ENCODE measurements at regions not wholly inside any gene's neighbourhood (a gene's known extent, or its start where the extent isn't known, plus 50 kb on each side); places are given as distances from the start of the nearest gene placed in this dataset.
"Not testable (repeated sequence)": the region's sequence is repeated elsewhere in the genome, so short reads cannot be mapped to it uniquely, and the experiment has no call there.

GRCh38 chr7:17095931-17096330, 202.5 kb upstream of the AHR start:
- ChIA-PET POLR2A (no interaction called here), CTCF (interaction anchor here (1.4 kb wide), 1 partner anchor 23 kb away, joined by 3 read pairs; no protein-coding TSS in a partner anchor)

GRCh38 chr7:17097668-17098297, 200.7 kb upstream of the AHR start:
- H3K27me3 Mint-ChIP-seq: peaks cover 0 to 2% (median 0%) of the 10 kb centered on the region in 5 donors
- no peak overlapping the region for H3K4me3 ChIP-seq (ENCODE audit: low read length)
- no peaks in the 10 kb centered on the region for H3K9me3 ChIP-seq (ENCODE audit: control insufficient read depth in 2 of 3, low read length in 3 of 3)
- no peaks in the 10 kb centered on the region for H3K36me3 ChIP-seq (ENCODE audit: control insufficient read depth in 2 of 3, insufficient read depth in 3 of 3, low read length in 3 of 3)
- DNase-seq (no peak), ATAC-seq (no peak)
- CTCF ChIA-PET: no interaction called here
- intact Hi-C loops (cut with micrococcal nuclease): no loop called here
- peaks cover 0 to 6% (median 0%) of the 10 kb centered on the region in 11 donors for H3K9me3 Mint-ChIP-seq
- H3K36me3 Mint-ChIP-seq: no peaks in the 10 kb centered on the region
- no peak overlapping the region for H3K27ac Mint-ChIP-seq
- POLR2A ChIA-PET: no interaction called here
- no peak overlapping the region for H3K4me3 Mint-ChIP-seq
- H3K27me3 ChIP-seq (ENCODE audit: control insufficient read depth in 2 of 2, insufficient read depth in 2 of 2, low read length in 2 of 2): no peaks in the 10 kb centered on the region
- no peaks in the 10 kb centered on the region for H3K4me1 Mint-ChIP-seq
- H3K4me1 ChIP-seq (ENCODE audit: control insufficient read depth in 2 of 2, insufficient read depth in 2 of 2, low read length in 2 of 2): no peaks in the 10 kb centered on the region
- no peak overlapping the region for H3K27ac ChIP-seq (ENCODE audit: low read depth, low read length)

More at GRCh38 chr7:17095931-17096330, 202.5 kb upstream of the AHR start:
- H3K4me1 Mint-ChIP-seq: no peaks in the 10 kb centered on the region
- Histone ChIP-seq H3K27ac (ENCODE audit: low read depth, low read length) (no peak overlapping the region), H3K4me1 (ENCODE audit: control insufficient read depth in 2 of 2, insufficient read depth in 2 of 2, low read length in 2 of 2) (no peaks in the 10 kb centered on the region), H3K36me3 (ENCODE audit: control insufficient read depth in 2 of 3, insufficient read depth in 3 of 3, low read length in 3 of 3) (no peaks in the 10 kb centered on the region), H3K4me3 (ENCODE audit: low read length) (no peak overlapping the region), H3K27me3 (ENCODE audit: control insufficient read depth in 2 of 2, insufficient read depth in 2 of 2, low read length in 2 of 2) (no peaks in the 10 kb centered on the region), H3K9me3 (ENCODE audit: control insufficient read depth in 2 of 3, low read length in 3 of 3) (no peaks in the 10 kb centered on the region)
- H3K36me3 Mint-ChIP-seq: no peaks in the 10 kb centered on the region
- H3K4me3 Mint-ChIP-seq: no peak overlapping the region
- no peak overlapping the region for H3K27ac Mint-ChIP-seq
- ATAC-seq (no peak), DNase-seq (no peak)
- H3K27me3 Mint-ChIP-seq: peaks cover 0 to 2% (median 0%) of the 10 kb centered on the region in 5 donors
- intact Hi-C loops (cut with micrococcal nuclease): no loop called here
- H3K9me3 Mint-ChIP-seq: peaks cover 0 to 6% (median 0%) of the 10 kb centered on the region in 11 donors

GRCh38 chr7:17098515-17098914, 199.9 kb upstream of the AHR start:
- Mint-ChIP-seq H3K4me3 (no peak overlapping the region), H3K27ac (no peak overlapping the region), H3K9me3 (peaks cover 0 to 6% (median 0%) of the 10 kb centered on the region in 11 donors), H3K4me1 (no peaks in the 10 kb centered on the region), H3K27me3 (no peaks in the 10 kb centered on the region), H3K36me3 (no peaks in the 10 kb centered on the region)
- H3K27me3 ChIP-seq (ENCODE audit: control insufficient read depth in 2 of 2, insufficient read depth in 2 of 2, low read length in 2 of 2): no peaks in the 10 kb centered on the region
- H3K4me1 ChIP-seq (ENCODE audit: control insufficient read depth in 2 of 2, insufficient read depth in 2 of 2, low read length in 2 of 2): no peaks in the 10 kb centered on the region
- H3K27ac ChIP-seq (ENCODE audit: low read depth, low read length): no peak overlapping the region
- H3K9me3 ChIP-seq (ENCODE audit: control insufficient read depth in 2 of 3, low read length in 3 of 3): no peaks in the 10 kb centered on the region
- ATAC-seq (no peak), DNase-seq (no peak)
- H3K4me3 ChIP-seq (ENCODE audit: low read length): no peak overlapping the region
- CTCF ChIA-PET: no interaction called here
- intact Hi-C loops (cut with micrococcal nuclease): no loop called here
- POLR2A ChIA-PET: no interaction called here
- no peaks in the 10 kb centered on the region for H3K36me3 ChIP-seq (ENCODE audit: control insufficient read depth in 2 of 3, insufficient read depth in 3 of 3, low read length in 3 of 3)

- POLR2A ChIA-PET: no interaction called here
- no peak for ATAC-seq
- intact Hi-C loops (cut with micrococcal nuclease): no loop called here
Measured at GRCh38 chr7:17099083-17099973, 199.1 kb upstream of the AHR start.

GRCh38 chr7:17099974-17100509, 198.4 kb upstream of the AHR start:
- H3K27me3 Mint-ChIP-seq; H3K27ac Mint-ChIP-seq; POLR2A ChIA-PET; H3K4me1 ChIP-seq (ENCODE audit: control insufficient read depth in 2 of 2, insufficient read depth in 2 of 2, low read length in 2 of 2); H3K27ac ChIP-seq (ENCODE audit: low read depth, low read length); H3K4me3 ChIP-seq (ENCODE audit: low read length); H3K36me3 ChIP-seq (ENCODE audit: control insufficient read depth in 2 of 3, insufficient read depth in 3 of 3, low read length in 3 of 3); H3K9me3 Mint-ChIP-seq; ATAC-seq; H3K27me3 ChIP-seq (ENCODE audit: control insufficient read depth in 2 of 2, insufficient read depth in 2 of 2, low read length in 2 of 2); DNase-seq; intact Hi-C loops (cut with micrococcal nuclease); H3K9me3 ChIP-seq (ENCODE audit: control insufficient read depth in 2 of 3, low read length in 3 of 3); H3K36me3 Mint-ChIP-seq; CTCF ChIA-PET; H3K4me3 Mint-ChIP-seq; H3K4me1 Mint-ChIP-seq: not testable (repeated sequence)

More at GRCh38 chr7:17099083-17099973, 199.1 kb upstream of the AHR start:
- Histone ChIP-seq H3K27me3 (ENCODE audit: control insufficient read depth in 2 of 2, insufficient read depth in 2 of 2, low read length in 2 of 2) (no peaks in the 10 kb centered on the region), H3K9me3 (ENCODE audit: control insufficient read depth in 2 of 3, low read length in 3 of 3) (no peaks in the 10 kb centered on the region), H3K4me3 (ENCODE audit: low read length) (no peak overlapping the region), H3K4me1 (ENCODE audit: control insufficient read depth in 2 of 2, insufficient read depth in 2 of 2, low read length in 2 of 2) (no peaks in the 10 kb centered on the region), H3K27ac (ENCODE audit: low read depth, low read length) (no peak overlapping the region), H3K36me3 (ENCODE audit: control insufficient read depth in 2 of 3, insufficient read depth in 3 of 3, low read length in 3 of 3) (no peaks in the 10 kb centered on the region)
- Mint-ChIP-seq H3K9me3 (peaks cover 0 to 6% (median 0%) of the 10 kb centered on the region in 11 donors), H3K36me3 (no peaks in the 10 kb centered on the region), H3K27me3 (no peaks in the 10 kb centered on the region), H3K4me3 (no peak overlapping the region), H3K27ac (no peak overlapping the region), H3K4me1 (no peaks in the 10 kb centered on the region)
- no peak for DNase-seq
- CTCF ChIA-PET: no interaction called here

GRCh38 chr7:17101207-17101696, 197.2 kb upstream of the AHR start:
- H3K4me3 ChIP-seq (ENCODE audit: low read length): no peak overlapping the region
- no peaks in the 10 kb centered on the region for H3K36me3 ChIP-seq (ENCODE audit: control insufficient read depth in 2 of 3, insufficient read depth in 3 of 3, low read length in 3 of 3)
- Mint-ChIP-seq H3K36me3 (no peaks in the 10 kb centered on the region), H3K27ac (no peak overlapping the region), H3K9me3 (no peaks in the 10 kb centered on the region), H3K4me1 (no peaks in the 10 kb centered on the region), H3K4me3 (no peak overlapping the region), H3K27me3 (no peaks in the 10 kb centered on the region)
- H3K4me1 ChIP-seq (ENCODE audit: control insufficient read depth in 2 of 2, insufficient read depth in 2 of 2, low read length in 2 of 2): no peaks in the 10 kb centered on the region
- H3K27ac ChIP-seq (ENCODE audit: low read depth, low read length): no peak overlapping the region
- ATAC-seq: no peak
- intact Hi-C loops (cut with micrococcal nuclease): no loop called here
- CTCF ChIA-PET: no interaction called here
- no peaks in the 10 kb centered on the region for H3K9me3 ChIP-seq (ENCODE audit: control insufficient read depth in 2 of 3, low read length in 3 of 3)
- POLR2A ChIA-PET: no interaction called here
- H3K27me3 ChIP-seq (ENCODE audit: control insufficient read depth in 2 of 2, insufficient read depth in 2 of 2, low read length in 2 of 2): no peaks in the 10 kb centered on the region
- DNase-seq: no peak
